K562 (cell line): ENCODE measurements at regions not wholly inside any gene's neighbourhood (a gene's known extent, or its start where the extent isn't known, plus 50 kb on each side); places are given as distances from the start of the nearest gene placed in this dataset.
A peak's percentile ranks its signal among the peaks of the same experiment; 100 is the strongest.

Source experiments
- C11orf30 ChIP-seq: fragments of 450-650 bp; IDR thresholded peaks from 2 replicates; pipeline ENCODE4 v1.6.1; 2016; ENCODE audit warnings: low read depth, mild to moderate bottlenecking
- CGGBP1 ChIP-seq: fragments of 250-450 bp; sonication (Bioruptor Pico); IDR thresholded peaks from 2 replicates; pipeline ENCODE4 v1.9.0; 2021; ENCODE audit warnings: mild to moderate bottlenecking
- REST ChIP-seq, 2 experiments: fragments of 450-650 bp; formaldehyde crosslinking in 1 of 2; IDR thresholded peaks; 2 replicates each; pipeline versions ENCODE4 v1.4.0 to v1.6.1; 2014 to 2020; ENCODE audit warnings: mild to moderate bottlenecking in 2 of 2, borderline replicate concordance in 1 of 2, low read depth in 1 of 2
- SUPT5H ChIP-seq: fragments of 450-650 bp; IDR thresholded peaks from 2 replicates; pipeline ENCODE4 v1.6.1; 2016
- THRAP3 ChIP-seq: fragments of 450-650 bp; IDR thresholded peaks from 2 replicates; pipeline ENCODE4 v1.6.1; 2016; ENCODE audit warnings: mild to moderate bottlenecking, inconsistent platforms, borderline replicate concordance
- ZNF398 ChIP-seq: fragments of 250-450 bp; sonication (Bioruptor Pico); IDR thresholded peaks from 2 replicates; pipeline ENCODE4 v1.8.0; 2021; ENCODE audit warnings: moderate library complexity, mild to moderate bottlenecking, inconsistent platforms
- TF ChIP-seq, protein P1 (sequence below), 2 experiments: fragments of 150-350 bp in 1 of 2; IDR thresholded peaks; 2 replicates each; pipeline ENCODE4 v1.6.1; 2012 to 2016; ENCODE audit warnings: low read depth in 2 of 2, low read length in 2 of 2, mild to moderate bottlenecking in 1 of 2, moderate library complexity in 1 of 2
- TF ChIP-seq, protein P2 (sequence below): fragments of 450-650 bp; IDR thresholded peaks from 2 replicates; pipeline ENCODE4 v1.6.1; 2016; ENCODE audit warnings: low read depth, mild to moderate bottlenecking, moderate library complexity
- TF ChIP-seq, protein P3 (sequence below): IDR thresholded peaks from 2 replicates; pipeline ENCODE4 v1.6.1; 2011; ENCODE audit not compliant: insufficient read length; ENCODE audit errors: extremely low read depth

DNA sequence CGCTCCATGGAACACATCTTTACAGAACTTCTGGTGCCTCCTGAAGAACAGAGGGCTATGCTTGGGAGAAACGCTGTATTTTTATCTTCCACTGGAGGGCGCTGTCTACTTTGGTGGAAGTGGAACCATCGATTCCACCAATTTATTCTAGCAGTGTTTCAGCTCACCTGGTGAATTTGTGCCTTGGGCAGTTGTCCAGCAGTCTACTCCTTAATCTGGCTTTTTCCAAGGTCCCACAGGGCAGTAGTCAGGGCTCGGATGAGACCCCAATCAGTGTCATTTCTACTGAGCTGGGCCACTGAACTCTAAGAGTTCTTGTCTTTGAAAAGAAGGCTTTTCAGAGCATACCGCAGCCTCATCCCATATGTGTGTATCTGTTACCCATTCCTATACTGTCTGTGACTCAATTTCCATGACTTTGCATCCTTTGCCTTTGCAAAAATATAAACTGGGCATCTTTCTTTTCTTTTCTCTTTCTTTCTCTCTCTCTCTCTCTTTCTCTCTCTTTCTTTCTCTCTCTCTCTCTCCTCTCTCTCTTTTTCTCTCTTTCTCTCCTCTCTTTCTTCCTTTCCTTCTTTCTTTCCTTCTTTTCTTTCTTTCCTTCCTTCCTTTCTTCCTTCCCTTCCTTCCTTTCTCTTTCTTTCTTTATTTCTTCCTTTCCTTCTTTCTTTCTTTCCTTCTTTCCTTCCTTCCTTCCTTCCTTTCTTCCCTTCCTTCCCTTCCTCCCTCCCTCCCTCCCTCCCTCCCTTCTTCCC, 138.4 kb upstream of the ZNF618 start (continued):
- TF ChIP-seq C11orf30 = no peak
- peak; percentile 56; the same call in 1 of the 2 replicates for TF ChIP-seq REST (IDR thresholded peaks at IDR 0.05; ENCODE audit: borderline replicate concordance)
- no peak for TF ChIP-seq REST (CRISPR knock-in tag; IDR thresholded peaks at IDR 0.05; ENCODE audit: low read depth)
- TF ChIP-seq, protein P1, sequence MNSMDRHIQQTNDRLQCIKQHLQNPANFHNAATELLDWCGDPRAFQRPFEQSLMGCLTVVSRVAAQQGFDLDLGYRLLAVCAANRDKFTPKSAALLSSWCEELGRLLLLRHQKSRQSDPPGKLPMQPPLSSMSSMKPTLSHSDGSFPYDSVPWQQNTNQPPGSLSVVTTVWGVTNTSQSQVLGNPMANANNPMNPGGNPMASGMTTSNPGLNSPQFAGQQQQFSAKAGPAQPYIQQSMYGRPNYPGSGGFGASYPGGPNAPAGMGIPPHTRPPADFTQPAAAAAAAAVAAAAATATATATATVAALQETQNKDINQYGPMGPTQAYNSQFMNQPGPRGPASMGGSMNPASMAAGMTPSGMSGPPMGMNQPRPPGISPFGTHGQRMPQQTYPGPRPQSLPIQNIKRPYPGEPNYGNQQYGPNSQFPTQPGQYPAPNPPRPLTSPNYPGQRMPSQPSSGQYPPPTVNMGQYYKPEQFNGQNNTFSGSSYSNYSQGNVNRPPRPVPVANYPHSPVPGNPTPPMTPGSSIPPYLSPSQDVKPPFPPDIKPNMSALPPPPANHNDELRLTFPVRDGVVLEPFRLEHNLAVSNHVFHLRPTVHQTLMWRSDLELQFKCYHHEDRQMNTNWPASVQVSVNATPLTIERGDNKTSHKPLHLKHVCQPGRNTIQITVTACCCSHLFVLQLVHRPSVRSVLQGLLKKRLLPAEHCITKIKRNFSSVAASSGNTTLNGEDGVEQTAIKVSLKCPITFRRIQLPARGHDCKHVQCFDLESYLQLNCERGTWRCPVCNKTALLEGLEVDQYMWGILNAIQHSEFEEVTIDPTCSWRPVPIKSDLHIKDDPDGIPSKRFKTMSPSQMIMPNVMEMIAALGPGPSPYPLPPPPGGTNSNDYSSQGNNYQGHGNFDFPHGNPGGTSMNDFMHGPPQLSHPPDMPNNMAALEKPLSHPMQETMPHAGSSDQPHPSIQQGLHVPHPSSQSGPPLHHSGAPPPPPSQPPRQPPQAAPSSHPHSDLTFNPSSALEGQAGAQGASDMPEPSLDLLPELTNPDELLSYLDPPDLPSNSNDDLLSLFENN (IDR thresholded peaks at IDR 0.05; ENCODE audit: low read depth in 2 of 2, low read length in 2 of 2) = no peak
- no peak for TF ChIP-seq SUPT5H
- TF ChIP-seq CGGBP1 (CRISPR knock-in tag) = no peak
- TF ChIP-seq ZNF398 = no peak
- TF ChIP-seq, protein P2, sequence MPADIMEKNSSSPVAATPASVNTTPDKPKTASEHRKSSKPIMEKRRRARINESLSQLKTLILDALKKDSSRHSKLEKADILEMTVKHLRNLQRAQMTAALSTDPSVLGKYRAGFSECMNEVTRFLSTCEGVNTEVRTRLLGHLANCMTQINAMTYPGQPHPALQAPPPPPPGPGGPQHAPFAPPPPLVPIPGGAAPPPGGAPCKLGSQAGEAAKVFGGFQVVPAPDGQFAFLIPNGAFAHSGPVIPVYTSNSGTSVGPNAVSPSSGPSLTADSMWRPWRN = no peak
- TF ChIP-seq THRAP3 = 0 out of 2 replicates have a peak, but pooled peaks have one; percentile 35
- TF ChIP-seq, protein P3, sequence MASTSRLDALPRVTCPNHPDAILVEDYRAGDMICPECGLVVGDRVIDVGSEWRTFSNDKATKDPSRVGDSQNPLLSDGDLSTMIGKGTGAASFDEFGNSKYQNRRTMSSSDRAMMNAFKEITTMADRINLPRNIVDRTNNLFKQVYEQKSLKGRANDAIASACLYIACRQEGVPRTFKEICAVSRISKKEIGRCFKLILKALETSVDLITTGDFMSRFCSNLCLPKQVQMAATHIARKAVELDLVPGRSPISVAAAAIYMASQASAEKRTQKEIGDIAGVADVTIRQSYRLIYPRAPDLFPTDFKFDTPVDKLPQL = no peak
